GM21529 (cell line): ENCODE measurements at regions not wholly inside any gene's neighbourhood (a gene's known extent, or its start where the extent isn't known, plus 50 kb on each side); places are given as distances from the start of the nearest gene placed in this dataset.
A peak's percentile ranks its signal among the peaks of the same experiment; 100 is the strongest.

Source experiments
- ATAC-seq: cut with Tn5 transposase; IDR thresholded peaks from one replicate; pipeline ENCODE4 v1.9.1; 2021; ENCODE audit not compliant: unreplicated experiment

- peak; percentile 61 for ATAC-seq
Measured at GRCh38 chr4:35965300-35965699, 279.0 kb downstream of the ARAP2 start.

- ATAC-seq, result no peak
Measured at GRCh38 chr4:35966566-35966965, 277.7 kb downstream of the ARAP2 start.

- peak; percentile 68 for ATAC-seq
Measured at GRCh38 chr4:35970366-35970960, 273.9 kb downstream of the ARAP2 start.

GRCh38 chr4:35972814-35973213 is 271.5 kb downstream of the ARAP2 start:
- ATAC-seq, result no peak

GRCh38 chr4:35975617-35976355 is 268.5 kb downstream of the ARAP2 start:
- no peak for ATAC-seq

GRCh38 chr4:35978551-35978950 is 265.8 kb downstream of the ARAP2 start:
- no peak for ATAC-seq

- ATAC-seq, result no peak
Measured at GRCh38 chr4:35982318-35982717, 262.0 kb downstream of the ARAP2 start.

- ATAC-seq, result no peak
Measured at GRCh38 chr4:35986537-35986936, 257.8 kb downstream of the ARAP2 start.

GRCh38 chr4:35993606-35994005 is 250.7 kb downstream of the ARAP2 start:
- no peak for ATAC-seq

GRCh38 chr4:36000941-36001557 is 243.3 kb downstream of the ARAP2 start:
- ATAC-seq, result no peak

- no peak for ATAC-seq
Measured at GRCh38 chr4:36003051-36003450, 241.3 kb downstream of the ARAP2 start.

GRCh38 chr4:36004204-36004851 is 240.0 kb downstream of the ARAP2 start:
- no peak for ATAC-seq

GRCh38 chr4:36006226-36006625 is 238.1 kb downstream of the ARAP2 start:
- ATAC-seq, result no peak

- no peak for ATAC-seq
Measured at GRCh38 chr4:36010397-36010929, 233.9 kb downstream of the ARAP2 start.

- no peak for ATAC-seq
Measured at GRCh38 chr4:36011381-36011780, 232.9 kb downstream of the ARAP2 start.

- no peak for ATAC-seq
Measured at GRCh38 chr4:36012503-36012902, 231.8 kb downstream of the ARAP2 start.

GRCh38 chr4:36013206-36013605 is 231.1 kb downstream of the ARAP2 start:
- no peak for ATAC-seq
